Left kidney (tissue), 1 donor: ENCODE measurements at regions not wholly inside any gene's neighbourhood (a gene's known extent, or its start where the extent isn't known, plus 50 kb on each side); places are given as distances from the start of the nearest gene placed in this dataset.
"Not testable (repeated sequence)": the region's sequence is repeated elsewhere in the genome, so short reads cannot be mapped to it uniquely, and the experiment has no call there.

ENCODE experiments used
- DNase-seq: peaks from one replicate; pipeline ENCODE4 v3.0.0-alpha.2; 2013

- DNase-seq = peak; percentile 51
Measured at GRCh38 chr3:26171006-26171405, 381.1 kb downstream of the OXSM start.

- no peak for DNase-seq
Measured at GRCh38 chr3:26191556-26191955, 401.7 kb downstream of the OXSM start.

- no peak for DNase-seq
Measured at GRCh38 chr3:26193558-26193957, 403.7 kb downstream of the OXSM start.

GRCh38 chr3:26196781-26197180 is 406.9 kb downstream of the OXSM start:
- no peak for DNase-seq

GRCh38 chr3:26198609-26199008 is 408.7 kb downstream of the OXSM start:
- no peak for DNase-seq

GRCh38 chr3:26202169-26202568 is 412.3 kb downstream of the OXSM start:
- DNase-seq = no peak

- no peak for DNase-seq
Measured at GRCh38 chr3:26205475-26205874, 415.6 kb downstream of the OXSM start.

- DNase-seq = no peak
Measured at GRCh38 chr3:26208201-26208600, 414.4 kb upstream of the LRRC3B start.

- peak; percentile 18 for DNase-seq
Measured at GRCh38 chr3:26229801-26230200, 392.8 kb upstream of the LRRC3B start.

GRCh38 chr3:26233374-26233773 is 389.2 kb upstream of the LRRC3B start:
- no peak for DNase-seq

GRCh38 chr3:26236531-26236930 is 386.0 kb upstream of the LRRC3B start:
- DNase-seq = peak; percentile 70

GRCh38 chr3:26237036-26237682 is 385.4 kb upstream of the LRRC3B start:
- no peak for DNase-seq

- DNase-seq = not testable (repeated sequence)
Measured at GRCh38 chr3:26244586-26244985, 378.0 kb upstream of the LRRC3B start.

- no peak for DNase-seq
Measured at GRCh38 chr3:26245236-26245635, 377.3 kb upstream of the LRRC3B start.

- DNase-seq = no peak
Measured at GRCh38 chr3:26246901-26247300, 375.7 kb upstream of the LRRC3B start.

GRCh38 chr3:26247712-26248111 is 374.9 kb upstream of the LRRC3B start:
- DNase-seq = no peak

- DNase-seq = no peak
Measured at GRCh38 chr3:26252001-26252400, 370.6 kb upstream of the LRRC3B start.

GRCh38 chr3:26256224-26256623 is 366.3 kb upstream of the LRRC3B start:
- DNase-seq = no peak

- no peak for DNase-seq
Measured at GRCh38 chr3:26259176-26259575, 363.4 kb upstream of the LRRC3B start.

- DNase-seq = no peak
Measured at GRCh38 chr3:26260139-26260538, 362.4 kb upstream of the LRRC3B start.

GRCh38 chr3:26264708-26265107 is 357.9 kb upstream of the LRRC3B start:
- DNase-seq = no peak

- no peak for DNase-seq
Measured at GRCh38 chr3:26271848-26272247, 350.7 kb upstream of the LRRC3B start.

GRCh38 chr3:26273196-26273595 is 349.4 kb upstream of the LRRC3B start:
- no peak for DNase-seq

- no peak for DNase-seq
Measured at GRCh38 chr3:26279091-26279490, 343.5 kb upstream of the LRRC3B start.

- no peak for DNase-seq
Measured at GRCh38 chr3:26280517-26280916, 342.1 kb upstream of the LRRC3B start.
